Breast epithelium (tissue), 3 donors: ENCODE measurements at regions not wholly inside any gene's neighbourhood (a gene's known extent, or its start where the extent isn't known, plus 50 kb on each side); places are given as distances from the start of the nearest gene placed in this dataset.

ENCODE experiments used
- POLR2A ChIP-seq: fragments of 450-650 bp; IDR thresholded peaks from one replicate; pipeline ENCODE4 v1.6.1; 2016; ENCODE audit warnings: antibody characterized with exemption, mild to moderate bottlenecking, moderate library complexity
- POLR2AphosphoS5 ChIP-seq, 3 donors: sonication (generic); formaldehyde crosslinking; IDR thresholded peaks; one replicate each; pipeline ENCODE4 v1.6.1; 2017; ENCODE audit warnings: antibody characterized with exemption in 3 of 3
- TF ChIP-seq, protein P1 (sequence below), 3 donors: fragments of 450-650 bp; IDR thresholded peaks; one replicate each; pipeline ENCODE4 v1.5.1; 2016 to 2017; ENCODE audit warnings: antibody characterized with exemption in 3 of 3, mild to moderate bottlenecking in 3 of 3, moderate library complexity in 3 of 3

GRCh38 chr11:100525635-100526034 lies 161.5 kb upstream of the ARHGAP42 start:
- TF ChIP-seq POLR2AphosphoS5 (IDR thresholded peaks at IDR 0.05) (no peak), POLR2A (no peak)
- TF ChIP-seq, protein P1, sequence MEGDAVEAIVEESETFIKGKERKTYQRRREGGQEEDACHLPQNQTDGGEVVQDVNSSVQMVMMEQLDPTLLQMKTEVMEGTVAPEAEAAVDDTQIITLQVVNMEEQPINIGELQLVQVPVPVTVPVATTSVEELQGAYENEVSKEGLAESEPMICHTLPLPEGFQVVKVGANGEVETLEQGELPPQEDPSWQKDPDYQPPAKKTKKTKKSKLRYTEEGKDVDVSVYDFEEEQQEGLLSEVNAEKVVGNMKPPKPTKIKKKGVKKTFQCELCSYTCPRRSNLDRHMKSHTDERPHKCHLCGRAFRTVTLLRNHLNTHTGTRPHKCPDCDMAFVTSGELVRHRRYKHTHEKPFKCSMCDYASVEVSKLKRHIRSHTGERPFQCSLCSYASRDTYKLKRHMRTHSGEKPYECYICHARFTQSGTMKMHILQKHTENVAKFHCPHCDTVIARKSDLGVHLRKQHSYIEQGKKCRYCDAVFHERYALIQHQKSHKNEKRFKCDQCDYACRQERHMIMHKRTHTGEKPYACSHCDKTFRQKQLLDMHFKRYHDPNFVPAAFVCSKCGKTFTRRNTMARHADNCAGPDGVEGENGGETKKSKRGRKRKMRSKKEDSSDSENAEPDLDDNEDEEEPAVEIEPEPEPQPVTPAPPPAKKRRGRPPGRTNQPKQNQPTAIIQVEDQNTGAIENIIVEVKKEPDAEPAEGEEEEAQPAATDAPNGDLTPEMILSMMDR (IDR thresholded peaks at IDR 0.05), result no peak
